HepG2 (cell line): ENCODE measurements at regions not wholly inside any gene's neighbourhood (a gene's known extent, or its start where the extent isn't known, plus 50 kb on each side); places are given as distances from the start of the nearest gene placed in this dataset.

Source experiments
- ATAC-seq: fragments of 200-7000 bp; cut with Tn5 transposase; 3 replicates; pipeline ENCODE4 v1.9.1; 2020; ENCODE audit warnings: mild to moderate bottlenecking, moderate library complexity
- BruUV-seq: library from RNA; stranded (reverse); fragments of 400-500 nt; replicated peaks from 2 replicates; lab custom pipeline; 2021; lab: Mats Ljungman, UMichigan
- CTCF ChIA-PET: fragments of 300-600 bp; formaldehyde crosslinking; extraction: SDS; loops from one replicate; lab custom pipeline; 2021; ENCODE audit warnings: low total read pairs, inconsistent platforms, low intra/inter-chr PET ratio; lab: Yijun Ruan, JAX
- POLR2A ChIA-PET: fragments of 350-600 bp; sonication (Branson Sonifier 250); formaldehyde crosslinking; loops from one replicate; lab custom pipeline; 2020; ENCODE audit warnings: antibody characterized with exemption, inconsistent platforms; lab: Yijun Ruan, JAX
- DNase-seq: peaks from one replicate; pipeline ENCODE4 v3.0.0-alpha.2; 2015; ENCODE audit warnings: low spot score
- FAIRE-seq: peaks from 3 replicates; lab custom pipeline; 2011; peaks lifted over from hg19 to GRCh38; lab: Jason Lieb, UNC
- H2AFZ ChIP-seq: one replicate; pipeline ENCODE4 v1.6.1; 2011; ENCODE audit warnings: low read length, inconsistent platforms
- H3K27ac ChIP-seq: fragments of 300-600 bp; 3 replicates; pipeline ENCODE4 v1.8.0; 2011; ENCODE audit warnings: mixed run types, mild to moderate bottlenecking, mixed read lengths, low read length, inconsistent platforms; ENCODE audit not compliant: insufficient read depth; ENCODE audit errors: extremely low read length
- H3K27me3 ChIP-seq, 2 experiments: fragments of 200-600 bp in 1 of 2; 2 replicates in 1 of 2; 3 replicates in 1 of 2; pipeline versions ENCODE4 v1.6.0 to v1.8.0; 2011; ENCODE audit warnings: low read length in 2 of 2, mild to moderate bottlenecking in 2 of 2, moderate library complexity in 2 of 2, inconsistent platforms in 1 of 2; ENCODE audit not compliant: insufficient read depth in 2 of 2, control insufficient read depth in 1 of 2
- H3K36me3 ChIP-seq, 2 experiments: fragments of 200-600 bp in 1 of 2; replicated peaks in 1 of 2; 2 replicates in 1 of 2; 3 replicates in 1 of 2; pipeline versions ENCODE4 v1.5.1 to v1.8.0; 2011; ENCODE audit warnings: low read length in 2 of 2, inconsistent platforms in 1 of 2; ENCODE audit not compliant: insufficient read depth in 2 of 2, control insufficient read depth in 1 of 2
- H3K4me1 ChIP-seq: 2 replicates; pipeline ENCODE4 v1.5.1; 2012; ENCODE audit warnings: low read length, inconsistent platforms; ENCODE audit not compliant: insufficient read depth
- H3K4me2 ChIP-seq: 2 replicates; pipeline ENCODE4 v1.6.0; 2011; ENCODE audit warnings: low read depth, low read length, inconsistent platforms
- H3K4me3 ChIP-seq, 3 experiments: fragments of 200-600 bp in 1 of 3; sonication (generic), shearing (Covaris generic) in 1 of 3; replicated peaks in 1 of 3; 2 replicates each; pipeline ENCODE4 v1.5.1; 2011 to 2016; ENCODE audit warnings: low read length in 3 of 3, inconsistent platforms in 2 of 3, low read depth in 2 of 3, mild to moderate bottlenecking in 2 of 3, control low read depth in 1 of 3, mixed read lengths in 1 of 3; ENCODE audit not compliant: insufficient read depth in 1 of 3
- H3K79me2 ChIP-seq: one replicate; pipeline ENCODE4 v1.6.1; 2011; ENCODE audit warnings: low read length, inconsistent platforms; ENCODE audit not compliant: insufficient read depth
- H3K9ac ChIP-seq: 2 replicates; pipeline ENCODE4 v1.6.0; 2011; ENCODE audit warnings: mild to moderate bottlenecking, low read depth, low read length, inconsistent platforms; ENCODE audit not compliant: insufficient read depth
- H3K9me3 ChIP-seq: 2 replicates; pipeline ENCODE4 v1.5.1; 2012; ENCODE audit warnings: mild to moderate bottlenecking, low read length
- H4K20me1 ChIP-seq: 2 replicates; pipeline ENCODE4 v1.6.0; 2011; ENCODE audit warnings: inconsistent platforms, mild to moderate bottlenecking, low read length, moderate library complexity; ENCODE audit not compliant: insufficient read depth
- DDIT3 ChIP-seq: sonication (generic); formaldehyde crosslinking; IDR thresholded peaks from 2 replicates; pipeline ENCODE4 v1.4.0; 2020; ENCODE audit warnings: mild to moderate bottlenecking, missing genetic modification reagents
- DR1 ChIP-seq: sonication (generic); formaldehyde crosslinking; IDR thresholded peaks from 2 replicates; pipeline ENCODE4 v1.8.0; 2021; ENCODE audit warnings: mild to moderate bottlenecking, missing genetic modification reagents, inconsistent platforms
- NR2F6 ChIP-seq, 2 experiments: IDR thresholded peaks; 2 replicates each; pipeline ENCODE4 v1.6.1; 2016; ENCODE audit warnings: antibody characterized with exemption in 1 of 2, mild to moderate bottlenecking in 1 of 2
- PLSCR1 ChIP-seq: sonication (generic); formaldehyde crosslinking; IDR thresholded peaks from 2 replicates; pipeline ENCODE4 v1.5.0; 2020; ENCODE audit warnings: missing genetic modification reagents, mild to moderate bottlenecking, borderline replicate concordance
- POGZ ChIP-seq: sonication (generic); formaldehyde crosslinking; IDR thresholded peaks from 2 replicates; pipeline ENCODE4 v1.4.0; 2020; ENCODE audit warnings: mild to moderate bottlenecking, missing genetic modification reagents
- SMARCC2 ChIP-seq: fragments of 450-650 bp; IDR thresholded peaks from 2 replicates; pipeline ENCODE4 v1.6.1; 2017; ENCODE audit warnings: antibody characterized with exemption, mild to moderate bottlenecking
- ZNF280D ChIP-seq: sonication (generic); formaldehyde crosslinking; IDR thresholded peaks from 2 replicates; pipeline ENCODE4 v1.5.1; 2020; ENCODE audit warnings: mild to moderate bottlenecking, missing genetic modification reagents
- ZNF44 ChIP-seq: sonication (generic); formaldehyde crosslinking; IDR thresholded peaks from 2 replicates; pipeline ENCODE4 v1.5.1; 2020; ENCODE audit warnings: mild to moderate bottlenecking, missing genetic modification reagents
- ZNF770 ChIP-seq: sonication (generic); formaldehyde crosslinking; IDR thresholded peaks from 2 replicates; pipeline ENCODE4 v1.5.0; 2020; ENCODE audit warnings: mild to moderate bottlenecking, missing genetic modification reagents
- ZUFSP ChIP-seq: sonication (generic); formaldehyde crosslinking; IDR thresholded peaks from 2 replicates; pipeline ENCODE4 v1.9.0; 2021; ENCODE audit warnings: missing genetic modification reagents, mild to moderate bottlenecking, borderline replicate concordance
- WGBS: methylation state at CpG from one replicate; pipeline ENCODE4 v1.1.6; 2017; ENCODE audit warnings: low lambda C conversion rate; 5-methylcytosine and 5-hydroxymethylcytosine counted together
- in situ Hi-C: cut with HindIII; loops from 2 replicates; pipeline ENCODE4 v1.10.0; 2017; ENCODE audit warnings: low pct_unique_long_range_greater_than_20kb; ENCODE audit not compliant: extremely low pct_ligation_motif_present
- intact Hi-C: fragments of 100-400 bp; cut with micrococcal nuclease; formaldehyde crosslinking; loops from one replicate; pipeline ENCODE4 v1.10.0; 2022; ENCODE audit not compliant: unreplicated experiment

- no peak overlapping the region for H2AFZ ChIP-seq
- no peaks in the 10 kb centered on the region for H3K27me3 ChIP-seq
- H4K20me1 ChIP-seq = no peaks in the 10 kb centered on the region
- FAIRE-seq (no peak), DNase-seq (no peak), ATAC-seq (no peak)
- H3K4me3 ChIP-seq = no peak overlapping the region
- in situ Hi-C loops = no loop called here
- no peaks in the 10 kb centered on the region for H3K79me2 ChIP-seq
- under 1% methylated on average over 5 of the region's 5 CpGs for WGBS
- H3K27ac ChIP-seq = no peak overlapping the region
- H3K9ac ChIP-seq = no peak overlapping the region
- CTCF ChIA-PET = no interaction called here
- no peak for TF ChIP-seq ZNF770
- TF ChIP-seq POGZ (CRISPR knock-in tag) = no peak
- TF ChIP-seq, all 625 proteins: peak for 0
- no peaks in the 10 kb centered on the region for H3K9me3 ChIP-seq
- H3K36me3 ChIP-seq = no peaks in the 10 kb centered on the region
- H3K4me2 ChIP-seq = no peak overlapping the region
- no peaks in the 10 kb centered on the region for H3K4me1 ChIP-seq
- POLR2A ChIA-PET = no interaction called here
- intact Hi-C loops = no loop called here
- no TSS peak for BruUV-seq
Measured at GRCh38 chr3:68062926-68063325, 408.5 kb upstream of the SUCLG2 start.

- intact Hi-C loops = no loop called here
- Histone ChIP-seq H4K20me1 (no peaks in the 10 kb centered on the region), H3K79me2 (no peaks in the 10 kb centered on the region), H3K36me3 (no peaks in the 10 kb centered on the region), H3K4me3 (no peak overlapping the region), H3K4me2 (no peak overlapping the region), H3K9me3 (no peaks in the 10 kb centered on the region), H3K27me3 (no peaks in the 10 kb centered on the region), H3K27ac (no peak overlapping the region), H3K4me1 (no peaks in the 10 kb centered on the region), H2AFZ (no peak overlapping the region), H3K9ac (no peak overlapping the region)
- DNase-seq (no peak), ATAC-seq (no peak), FAIRE-seq (no peak)
- CTCF ChIA-PET = no interaction called here
- in situ Hi-C loops = no loop called here
- 0% methylated on average over 5 of the region's 5 CpGs for WGBS
- POLR2A ChIA-PET = no interaction called here
- no TSS peak for BruUV-seq
- no peak for TF ChIP-seq DDIT3
- TF ChIP-seq ZUFSP (CRISPR knock-in tag) = no peak
- TF ChIP-seq PLSCR1 (CRISPR knock-in tag) = no peak
- TF ChIP-seq ZNF44 (CRISPR knock-in tag) = no peak
- no peak for TF ChIP-seq SMARCC2
- no peak for TF ChIP-seq ZNF280D (CRISPR knock-in tag)
- TF ChIP-seq NR2F6 (IDR thresholded peaks at IDR 0.05) = no peak
- no peak for TF ChIP-seq NR2F6 (CRISPR knock-in tag; IDR thresholded peaks at IDR 0.05)
- TF ChIP-seq DR1 (CRISPR knock-in tag) = no peak
Measured at GRCh38 chr3:68060910-68061309, 406.5 kb upstream of the SUCLG2 start.
